Cardiac muscle cell (in vitro differentiated cells and primary cell): ENCODE measurements at regions not wholly inside any gene's neighbourhood (a gene's known extent, or its start where the extent isn't known, plus 50 kb on each side); places are given as distances from the start of the nearest gene placed in this dataset.
A peak's percentile ranks its signal among the peaks of the same experiment; 100 is the strongest.

ENCODE experiments used
- DNase-seq, 2 donors: peaks; one replicate each; pipeline versions ENCODE4 v3.0.0 to v3.0.0-alpha.2; 2010 to 2017; ENCODE audit warnings: low read depth in 1 of 2, low spot score in 1 of 2
- H3K27ac ChIP-seq: fragments of 200-600 bp; sonication (generic); 2 replicates; pipeline ENCODE4 v1.5.1; 2016
- H3K27me3 ChIP-seq: fragments of 200-600 bp; sonication (generic); 2 replicates; pipeline ENCODE4 v1.6.0; 2016; ENCODE audit warnings: control low read depth
- H3K36me3 ChIP-seq: fragments of 200-600 bp; sonication (generic); 2 replicates; pipeline ENCODE4 v1.5.1; 2016; ENCODE audit warnings: control low read depth
- H3K4me1 ChIP-seq: fragments of 200-600 bp; sonication (generic); 2 replicates; pipeline ENCODE4 v1.8.1; 2017; ENCODE audit warnings: low read depth, mild to moderate bottlenecking, mixed run types
- H3K4me3 ChIP-seq: fragments of 200-600 bp; sonication (generic); 2 replicates; pipeline ENCODE4 v1.5.1; 2016; ENCODE audit warnings: mild to moderate bottlenecking
- H3K9me3 ChIP-seq: fragments of 200-600 bp; sonication (generic); 2 replicates; pipeline ENCODE4 v1.5.1; 2017; ENCODE audit warnings: low read depth, mild to moderate bottlenecking, control low read depth
- CTCF ChIP-seq: IDR thresholded peaks from 2 replicates; pipeline ENCODE4 v1.5.1; 2012; ENCODE audit warnings: low read depth, mild to moderate bottlenecking, low read length

GRCh38 chr16:31700530-31701388, 172.8 kb upstream of the ZNF267 start:
- TF ChIP-seq CTCF = no peak
- Histone ChIP-seq H3K9me3 (no peaks in the 10 kb centered on the region), H3K4me1 (peaks cover 5% of the 10 kb centered on the region), H3K4me3 (peak overlapping the region; percentile 75), H3K27me3 (peaks cover 6% of the 10 kb centered on the region), H3K27ac (no peak overlapping the region), H3K36me3 (peaks cover 18% of the 10 kb centered on the region)
- DNase-seq = peak; percentile 61 to 90

GRCh38 chr16:31701734-31702133, 171.9 kb upstream of the ZNF267 start:
- peaks cover 6% of the 10 kb centered on the region for H3K27me3 ChIP-seq
- peaks cover 5% of the 10 kb centered on the region for H3K4me1 ChIP-seq
- no peak for TF ChIP-seq CTCF
- H3K9me3 ChIP-seq = no peaks in the 10 kb centered on the region
- H3K36me3 ChIP-seq = peaks cover 19% of the 10 kb centered on the region
- no peak for DNase-seq
- no peak overlapping the region for H3K4me3 ChIP-seq
- no peak overlapping the region for H3K27ac ChIP-seq

GRCh38 chr16:31702796-31703195, 170.8 kb upstream of the ZNF267 start:
- DNase-seq = no peak
- Histone ChIP-seq H3K27ac (no peak overlapping the region), H3K4me1 (peaks cover 5% of the 10 kb centered on the region), H3K9me3 (no peaks in the 10 kb centered on the region), H3K36me3 (peaks cover 23% of the 10 kb centered on the region), H3K4me3 (no peak overlapping the region), H3K27me3 (peaks cover 6% of the 10 kb centered on the region)
- TF ChIP-seq CTCF = no peak

GRCh38 chr16:31703526-31704128, 170.0 kb upstream of the ZNF267 start:
- no peak for TF ChIP-seq CTCF
- peaks cover 6% of the 10 kb centered on the region for H3K27me3 ChIP-seq
- H3K9me3 ChIP-seq = no peaks in the 10 kb centered on the region
- H3K27ac ChIP-seq = no peak overlapping the region
- no peak for DNase-seq
- peaks cover 5% of the 10 kb centered on the region for H3K4me1 ChIP-seq
- H3K4me3 ChIP-seq = no peak overlapping the region
- H3K36me3 ChIP-seq = peaks cover 23% of the 10 kb centered on the region

- Histone ChIP-seq H3K27me3 (peaks cover 5% of the 10 kb centered on the region), H3K9me3 (no peaks in the 10 kb centered on the region), H3K4me1 (peaks cover 5% of the 10 kb centered on the region), H3K36me3 (peaks cover 23% of the 10 kb centered on the region), H3K4me3 (no peak overlapping the region), H3K27ac (no peak overlapping the region)
- TF ChIP-seq CTCF = no peak
- DNase-seq = no peak
Measured at GRCh38 chr16:31704138-31704537, 169.5 kb upstream of the ZNF267 start.
